Naive thymus-derived CD4-positive, alpha-beta T cell (primary cell): ENCODE measurements at regions not wholly inside any gene's neighbourhood (a gene's known extent, or its start where the extent isn't known, plus 50 kb on each side); places are given as distances from the start of the nearest gene placed in this dataset.

Experiments
- ATAC-seq: fragments of 150-1000 bp; cut with Tn5 transposase; 2 replicates; pipeline ENCODE4 v1.10.0; 2021; ENCODE audit warnings: mild to moderate bottlenecking, moderate library complexity
- CTCF ChIA-PET: fragments of 350-600 bp; sonication (Branson Sonifier 250); formaldehyde crosslinking; loops from one replicate; lab custom pipeline; 2021; ENCODE audit warnings: antibody characterized with exemption; lab: Charles Lee
- POLR2A ChIA-PET: fragments of 350-600 bp; sonication (Branson Sonifier 250); formaldehyde crosslinking; loops from one replicate; lab custom pipeline; 2021; ENCODE audit warnings: antibody characterized with exemption, inconsistent platforms; lab: Charles Lee
- DNase-seq, 9 donors: peaks; one replicate each; pipeline versions ENCODE4 v3.0.0 to v3.0.0-alpha.2; 2020 to 2022; ENCODE audit warnings: mixed read lengths in 1 of 9
- H3K27ac ChIP-seq: one replicate; pipeline ENCODE4 v1.7.0; 2013; ENCODE audit warnings: mild to moderate bottlenecking, low read depth, low read length, moderate library complexity
- H3K27me3 ChIP-seq, 2 donors: one replicate each; pipeline ENCODE4 v1.7.0; 2013; ENCODE audit warnings: low read length in 2 of 2, mild to moderate bottlenecking in 2 of 2, moderate library complexity in 2 of 2; ENCODE audit not compliant: control insufficient read depth in 2 of 2, insufficient read depth in 2 of 2
- H3K36me3 ChIP-seq, 3 experiments: 1 replicate in 2 of 3; 2 replicates in 1 of 3; pipeline ENCODE4 v1.7.0; 2013; ENCODE audit warnings: low read length in 3 of 3, mild to moderate bottlenecking in 3 of 3, moderate library complexity in 1 of 3; ENCODE audit not compliant: insufficient read depth in 3 of 3, control insufficient read depth in 2 of 3
- H3K4me1 ChIP-seq, 2 donors: one replicate each; pipeline ENCODE4 v1.7.0; 2013; ENCODE audit warnings: low read length in 2 of 2, mild to moderate bottlenecking in 2 of 2, moderate library complexity in 1 of 2; ENCODE audit not compliant: control insufficient read depth in 2 of 2, insufficient read depth in 2 of 2
- H3K4me3 ChIP-seq: 2 replicates; pipeline ENCODE4 v1.7.0; 2013; ENCODE audit warnings: mild to moderate bottlenecking, low read length
- H3K9me3 ChIP-seq, 3 experiments: 1 replicate in 2 of 3; 2 replicates in 1 of 3; pipeline ENCODE4 v1.7.0; 2013; ENCODE audit warnings: low read length in 3 of 3; ENCODE audit not compliant: control insufficient read depth in 2 of 3
- H3K27ac Mint-ChIP-seq, 9 donors: one replicate each; pipeline ENCODE4 v1.8.0; 2020 to 2022; ENCODE audit warnings: mixed read lengths in 9 of 9, mild to moderate bottlenecking in 8 of 9, moderate library complexity in 5 of 9, inconsistent platforms in 2 of 9
- H3K27me3 Mint-ChIP-seq, 5 donors: one replicate each; pipeline ENCODE4 v1.8.0; 2021 to 2022; ENCODE audit warnings: mixed read lengths in 5 of 5, mild to moderate bottlenecking in 1 of 5
- H3K36me3 Mint-ChIP-seq, 5 donors: one replicate each; pipeline ENCODE4 v1.8.0; 2020 to 2022; ENCODE audit warnings: mixed read lengths in 5 of 5, mild to moderate bottlenecking in 3 of 5, inconsistent platforms in 1 of 5
- H3K4me1 Mint-ChIP-seq, 7 donors: one replicate each; pipeline ENCODE4 v1.8.0; 2020 to 2022; ENCODE audit warnings: mixed read lengths in 7 of 7, mild to moderate bottlenecking in 3 of 7, inconsistent platforms in 1 of 7
- H3K4me3 Mint-ChIP-seq, 10 donors: one replicate each; pipeline ENCODE4 v1.8.0; 2020 to 2022; ENCODE audit warnings: mild to moderate bottlenecking in 10 of 10, mixed read lengths in 10 of 10, moderate library complexity in 6 of 10, inconsistent platforms in 2 of 10
- H3K9me3 Mint-ChIP-seq, 11 donors: one replicate each; pipeline ENCODE4 v1.8.0; 2020 to 2022; ENCODE audit warnings: mixed read lengths in 11 of 11, mild to moderate bottlenecking in 4 of 11, inconsistent platforms in 1 of 11, moderate library complexity in 1 of 11
- intact Hi-C, 2 donors: fragments of 100-400 bp; cut with micrococcal nuclease; formaldehyde crosslinking; loops; one replicate each; pipeline ENCODE4 v1.15.1; 2023

DNA sequence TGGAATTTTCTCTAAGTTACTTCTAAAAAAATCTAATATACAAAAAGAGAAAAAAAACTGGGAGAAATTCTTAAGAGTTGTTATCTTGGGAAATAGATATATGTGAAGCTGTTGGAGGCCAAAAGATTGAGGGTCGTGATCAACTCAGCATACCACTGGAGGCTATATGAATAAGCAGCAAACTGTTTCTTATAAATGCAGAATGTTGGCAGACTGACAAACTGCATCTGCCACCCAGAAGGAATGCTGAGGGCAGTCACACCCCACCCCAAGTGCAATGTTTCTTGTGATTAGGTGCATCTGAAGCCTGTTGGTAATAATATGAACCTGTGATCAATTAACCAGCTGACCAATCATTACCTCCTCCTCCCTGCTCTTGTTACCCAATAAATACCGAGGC lies 818.6 kb upstream of the MGAT4C start:
- Mint-ChIP-seq H3K4me3 (no peak overlapping the region), H3K27ac (no peak overlapping the region), H3K9me3 (peaks cover 2 to 17% (median 4%) of the 10 kb centered on the region in 11 donors), H3K4me1 (no peaks in the 10 kb centered on the region), H3K27me3 (no peaks in the 10 kb centered on the region), H3K36me3 (no peaks in the 10 kb centered on the region)
- no peak overlapping the region for H3K27ac ChIP-seq
- ChIA-PET POLR2A (no interaction called here), CTCF (no interaction called here)
- ATAC-seq (no peak), DNase-seq (no peak)
- no peaks in the 10 kb centered on the region for H3K36me3 ChIP-seq
- no peaks in the 10 kb centered on the region for H3K9me3 ChIP-seq
- intact Hi-C loops: no loop called here
- no peaks in the 10 kb centered on the region for H3K27me3 ChIP-seq
- H3K4me3 ChIP-seq: no peak overlapping the region
- no peaks in the 10 kb centered on the region for H3K4me1 ChIP-seq

DNA sequence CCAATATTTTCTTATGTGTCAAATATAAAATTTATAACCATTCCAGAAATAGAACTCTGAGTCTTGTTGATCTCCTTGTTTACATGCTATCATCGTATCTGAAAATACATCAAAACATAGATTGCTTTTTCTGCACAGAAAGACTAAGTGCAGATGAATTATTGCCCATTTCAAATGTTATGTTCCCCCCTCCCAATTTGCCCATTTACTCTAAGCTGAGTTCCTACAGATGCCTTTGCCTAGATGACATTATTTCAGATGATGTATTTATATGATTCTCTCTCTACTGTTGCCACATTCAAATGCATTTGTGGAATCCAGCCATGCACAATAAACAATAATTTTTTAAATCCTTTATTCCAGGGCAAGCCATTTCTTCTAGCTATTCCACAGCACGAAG lies 810.1 kb upstream of the MGAT4C start:
- ChIA-PET POLR2A (no interaction called here), CTCF (no interaction called here)
- no peaks in the 10 kb centered on the region for H3K27me3 Mint-ChIP-seq
- H3K27me3 ChIP-seq: peaks cover 0 to 2% of the 10 kb centered on the region in 2 donors
- peaks cover 0 to 14% (median 2%) of the 10 kb centered on the region in 11 donors for H3K9me3 Mint-ChIP-seq
- H3K4me3 Mint-ChIP-seq: no peak overlapping the region
- H3K9me3 ChIP-seq: no peaks in the 10 kb centered on the region
- ATAC-seq (no peak), DNase-seq (no peak)
- intact Hi-C loops: no loop called here
- H3K4me1 Mint-ChIP-seq: no peaks in the 10 kb centered on the region
- no peaks in the 10 kb centered on the region for H3K36me3 ChIP-seq
- H3K36me3 Mint-ChIP-seq: no peaks in the 10 kb centered on the region
- H3K4me3 ChIP-seq: no peak overlapping the region
- H3K4me1 ChIP-seq: no peaks in the 10 kb centered on the region
- H3K27ac Mint-ChIP-seq: no peak overlapping the region
- no peak overlapping the region for H3K27ac ChIP-seq

DNA sequence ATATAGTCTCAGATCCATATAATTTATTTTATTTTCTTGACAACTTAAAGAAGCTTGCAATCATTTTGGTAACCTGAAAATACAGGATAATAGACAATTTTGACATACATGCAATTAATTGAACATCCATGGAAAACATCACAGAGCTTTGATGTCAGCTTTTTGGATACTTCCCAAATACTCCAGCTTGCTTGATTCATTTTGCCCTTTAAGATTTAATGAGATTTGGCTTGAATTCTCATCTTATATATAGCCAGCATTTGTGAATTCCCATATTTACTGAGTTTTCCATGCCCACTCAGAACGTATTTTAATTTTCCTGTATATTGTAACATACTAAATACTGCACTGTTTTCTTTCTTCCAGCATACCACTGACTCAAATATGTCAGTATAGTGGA lies 803.0 kb upstream of the MGAT4C start:
- Histone ChIP-seq H3K4me1 (no peaks in the 10 kb centered on the region), H3K9me3 (no peaks in the 10 kb centered on the region), H3K27ac (no peak overlapping the region), H3K36me3 (no peaks in the 10 kb centered on the region), H3K27me3 (no peaks in the 10 kb centered on the region), H3K4me3 (no peak overlapping the region)
- POLR2A ChIA-PET: no interaction called here
- peaks cover 0 to 7% (median 0%) of the 10 kb centered on the region in 11 donors for H3K9me3 Mint-ChIP-seq
- no peak overlapping the region for H3K4me3 Mint-ChIP-seq
- no peaks in the 10 kb centered on the region for H3K36me3 Mint-ChIP-seq
- ATAC-seq: no peak
- no peaks in the 10 kb centered on the region for H3K27me3 Mint-ChIP-seq
- H3K27ac Mint-ChIP-seq: no peak overlapping the region
- H3K4me1 Mint-ChIP-seq: no peaks in the 10 kb centered on the region
- DNase-seq: no peak
- CTCF ChIA-PET: no interaction called here
- intact Hi-C loops: no loop called here

DNA sequence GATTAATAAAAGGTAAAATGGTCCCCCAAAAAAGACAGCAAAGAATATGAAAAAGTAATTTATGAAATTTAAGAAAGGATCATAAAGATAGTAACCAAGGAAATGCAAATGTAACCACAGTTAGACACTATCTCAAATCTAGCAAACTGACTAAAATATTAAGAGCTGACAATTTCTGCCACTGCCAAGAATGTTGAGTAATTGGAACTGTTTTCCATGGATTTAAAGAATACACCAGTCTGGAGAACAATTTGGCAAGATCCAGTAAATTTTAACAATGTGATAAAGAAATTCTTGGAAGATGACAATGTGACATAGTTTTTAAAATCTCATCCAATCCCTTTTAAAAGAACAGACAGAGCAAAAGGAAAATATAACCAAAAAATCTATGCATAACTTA lies 798.0 kb upstream of the MGAT4C start:
- ChIA-PET CTCF (no interaction called here), POLR2A (no interaction called here)
- Mint-ChIP-seq H3K36me3 (no peaks in the 10 kb centered on the region), H3K9me3 (peaks cover 0 to 4% (median 0%) of the 10 kb centered on the region in 11 donors), H3K4me1 (no peaks in the 10 kb centered on the region), H3K27ac (no peak overlapping the region), H3K27me3 (no peaks in the 10 kb centered on the region), H3K4me3 (no peak overlapping the region)
- no peaks in the 10 kb centered on the region for H3K4me1 ChIP-seq
- H3K27me3 ChIP-seq: no peaks in the 10 kb centered on the region
- no peak overlapping the region for H3K27ac ChIP-seq
- no peak overlapping the region for H3K4me3 ChIP-seq
- no peaks in the 10 kb centered on the region for H3K9me3 ChIP-seq
- H3K36me3 ChIP-seq: no peaks in the 10 kb centered on the region
- intact Hi-C loops: no loop called here
- ATAC-seq (no peak), DNase-seq (no peak)

DNA sequence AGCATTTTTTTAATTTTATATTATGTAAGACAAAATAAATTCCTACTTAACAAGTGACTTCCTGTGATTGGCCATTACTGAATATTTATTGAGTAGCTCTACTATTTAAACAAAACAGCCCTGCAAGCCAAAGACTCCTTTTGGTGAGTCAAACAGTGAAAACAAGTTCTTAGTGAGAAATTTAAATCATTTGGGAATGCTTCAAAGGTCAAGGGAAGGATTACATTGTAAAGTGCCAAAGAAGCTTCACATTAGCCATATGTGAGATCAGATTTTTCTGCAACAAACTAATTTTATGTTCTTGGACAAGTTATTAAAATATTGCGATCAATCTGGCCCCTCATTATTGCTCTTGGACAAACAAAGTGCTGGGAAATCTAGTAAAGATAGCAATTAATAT lies 795.4 kb upstream of the MGAT4C start:
- no peaks in the 10 kb centered on the region for H3K9me3 ChIP-seq

DNA sequence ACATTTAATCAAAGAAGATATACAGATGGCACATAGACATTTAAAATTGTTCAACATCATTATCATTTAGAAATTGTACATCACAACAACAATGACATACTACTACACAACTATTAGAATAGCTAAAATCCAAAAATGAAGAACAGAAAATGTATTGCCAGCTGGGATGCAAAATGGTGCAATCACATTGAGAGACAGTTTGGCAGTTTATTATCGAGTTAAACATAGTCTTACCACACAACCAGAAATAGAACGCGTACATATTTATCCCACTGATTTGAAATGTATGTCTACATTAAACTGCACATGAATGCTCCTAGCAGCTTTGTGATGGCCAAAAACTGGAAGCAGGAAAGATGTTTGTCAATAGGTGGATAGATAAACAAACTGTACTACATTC lies 791.5 kb upstream of the MGAT4C start:
- ATAC-seq: no peak
- no peak for DNase-seq
- no peaks in the 10 kb centered on the region for H3K36me3 Mint-ChIP-seq
- H3K27ac ChIP-seq: no peak overlapping the region
- H3K9me3 Mint-ChIP-seq: peaks cover 0 to 10% (median 0%) of the 10 kb centered on the region in 11 donors
- intact Hi-C loops: no loop called here
- POLR2A ChIA-PET: no interaction called here
- H3K36me3 ChIP-seq: no peaks in the 10 kb centered on the region
- no peak overlapping the region for H3K4me3 Mint-ChIP-seq
- H3K9me3 ChIP-seq: no peaks in the 10 kb centered on the region
- no peaks in the 10 kb centered on the region for H3K4me1 ChIP-seq
- CTCF ChIA-PET: no interaction called here
- no peaks in the 10 kb centered on the region for H3K4me1 Mint-ChIP-seq
- H3K4me3 ChIP-seq: no peak overlapping the region
- H3K27me3 Mint-ChIP-seq: no peaks in the 10 kb centered on the region
- no peak overlapping the region for H3K27ac Mint-ChIP-seq
- H3K27me3 ChIP-seq: no peaks in the 10 kb centered on the region

More for the DNA sequence above, 795.4 kb upstream of the MGAT4C start:
- H3K36me3 Mint-ChIP-seq: no peaks in the 10 kb centered on the region
- H3K27me3 Mint-ChIP-seq: no peaks in the 10 kb centered on the region
- H3K4me1 Mint-ChIP-seq: no peaks in the 10 kb centered on the region
- DNase-seq (no peak), ATAC-seq (no peak)
- no peak overlapping the region for H3K4me3 Mint-ChIP-seq
- Histone ChIP-seq H3K36me3 (no peaks in the 10 kb centered on the region), H3K4me3 (no peak overlapping the region), H3K4me1 (no peaks in the 10 kb centered on the region), H3K27ac (no peak overlapping the region), H3K27me3 (no peaks in the 10 kb centered on the region)
- H3K9me3 Mint-ChIP-seq: peaks cover 0 to 10% (median 0%) of the 10 kb centered on the region in 11 donors
- ChIA-PET CTCF (no interaction called here), POLR2A (no interaction called here)
- no peak overlapping the region for H3K27ac Mint-ChIP-seq
- intact Hi-C loops: no loop called here

DNA sequence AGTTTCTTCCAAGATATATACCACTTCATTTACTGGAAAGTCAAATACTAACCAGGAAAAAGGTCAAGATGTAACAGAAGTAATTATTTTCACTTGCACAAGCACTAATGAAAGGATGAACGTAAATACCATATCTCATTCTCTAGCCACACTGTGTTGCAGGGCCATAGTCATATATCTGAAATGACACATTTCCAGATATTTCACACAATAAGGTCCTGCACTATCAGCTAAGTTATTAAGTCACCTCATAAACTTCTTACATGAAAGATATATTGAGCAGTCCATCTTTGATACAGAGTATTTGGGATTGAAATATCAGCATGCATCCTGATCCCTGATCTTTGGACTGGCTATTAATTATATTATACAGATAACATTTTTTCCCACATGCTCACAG lies 783.3 kb upstream of the MGAT4C start:
- intact Hi-C loops: no loop called here
- H3K27ac Mint-ChIP-seq: no peak overlapping the region
- no peaks in the 10 kb centered on the region for H3K36me3 ChIP-seq

More for the DNA sequence above, 783.3 kb upstream of the MGAT4C start:
- Histone ChIP-seq H3K4me3 (no peak overlapping the region), H3K9me3 (no peaks in the 10 kb centered on the region), H3K27me3 (no peaks in the 10 kb centered on the region), H3K27ac (no peak overlapping the region), H3K4me1 (no peaks in the 10 kb centered on the region)
- ChIA-PET CTCF (no interaction called here), POLR2A (no interaction called here)
- Mint-ChIP-seq H3K4me3 (no peak overlapping the region), H3K9me3 (peaks cover 0 to 11% (median 3%) of the 10 kb centered on the region in 11 donors), H3K4me1 (no peaks in the 10 kb centered on the region), H3K36me3 (no peaks in the 10 kb centered on the region), H3K27me3 (no peaks in the 10 kb centered on the region)
- DNase-seq: no peak
- no peak for ATAC-seq
